ENCODE measurements at regions not wholly inside any gene's neighbourhood (a gene's known extent, or its start where the extent isn't known, plus 50 kb on each side); places are given as distances from the start of the nearest gene placed in this dataset.

GRCh38 chr6:112481211-112481610 lies 134.1 kb downstream of the RFPL4B start:
- Histone ChIP-seq H3K27me3 (ENCODE audit: low read depth) (no peaks in the 10 kb centered on the region), H3K4me3 (no peak overlapping the region), H3K36me3 (no peaks in the 10 kb centered on the region), H3K27ac (no peak overlapping the region), H3K4me1 (no peaks in the 10 kb centered on the region), H3K9me3 (no peaks in the 10 kb centered on the region)
- DNase-seq (no peak), ATAC-seq (no peak)
- intact Hi-C loops (cut with DNase I), result no loop called here
- TF ChIP-seq CTCF (IDR thresholded peaks at IDR 0.05), result no peak

- no peak for ATAC-seq
- H3K4me1 ChIP-seq, result no peaks in the 10 kb centered on the region
- no peak for DNase-seq
- H3K36me3 ChIP-seq, result no peaks in the 10 kb centered on the region
- no peak overlapping the region for H3K4me3 ChIP-seq
- no peak for TF ChIP-seq CTCF (IDR thresholded peaks at IDR 0.05)
- no peaks in the 10 kb centered on the region for H3K27me3 ChIP-seq (ENCODE audit: low read depth)
- no peaks in the 10 kb centered on the region for H3K9me3 ChIP-seq
- H3K27ac ChIP-seq, result no peak overlapping the region
- intact Hi-C loops (cut with DNase I), result no loop called here
These were observed 135.2 kb downstream of the RFPL4B start for GRCh38 chr6:112482373-112482772.

- Histone ChIP-seq H3K36me3 (no peaks in the 10 kb centered on the region), H3K4me1 (no peaks in the 10 kb centered on the region), H3K9me3 (no peaks in the 10 kb centered on the region), H3K27me3 (ENCODE audit: low read depth) (no peaks in the 10 kb centered on the region), H3K4me3 (no peak overlapping the region), H3K27ac (no peak overlapping the region)
- DNase-seq (no peak), ATAC-seq (no peak)
- no peak for TF ChIP-seq CTCF (IDR thresholded peaks at IDR 0.05)
- intact Hi-C loops (cut with DNase I), result no loop called here
These were observed 138.1 kb downstream of the RFPL4B start for GRCh38 chr6:112485120-112485826.

GRCh38 chr6:112485827-112486212 lies 138.7 kb downstream of the RFPL4B start:
- Histone ChIP-seq H3K36me3 (no peaks in the 10 kb centered on the region), H3K4me1 (no peaks in the 10 kb centered on the region), H3K9me3 (no peaks in the 10 kb centered on the region), H3K27ac (no peak overlapping the region), H3K4me3 (no peak overlapping the region), H3K27me3 (ENCODE audit: low read depth) (no peaks in the 10 kb centered on the region)
- intact Hi-C loops (cut with DNase I), result no loop called here
- TF ChIP-seq CTCF (IDR thresholded peaks at IDR 0.05), result no peak
- no peak for ATAC-seq
- DNase-seq, result no peak

- TF ChIP-seq CTCF (IDR thresholded peaks at IDR 0.05), result no peak
- H3K9me3 ChIP-seq, result no peaks in the 10 kb centered on the region
- no peaks in the 10 kb centered on the region for H3K36me3 ChIP-seq
- ATAC-seq (no peak), DNase-seq (no peak)
- H3K27me3 ChIP-seq (ENCODE audit: low read depth), result no peaks in the 10 kb centered on the region
- intact Hi-C loops (cut with DNase I), result no loop called here
- H3K4me3 ChIP-seq, result no peak overlapping the region
- H3K4me1 ChIP-seq, result no peaks in the 10 kb centered on the region
- no peak overlapping the region for H3K27ac ChIP-seq
These were observed 139.3 kb downstream of the RFPL4B start for GRCh38 chr6:112486454-112486853.
